ENCODE measurements at regions not wholly inside any gene's neighbourhood (a gene's known extent, or its start where the extent isn't known, plus 50 kb on each side); places are given as distances from the start of the nearest gene placed in this dataset.

GRCh38 chr11:91241226-91241625, 983.4 kb upstream of the FAT3 start:
- no peak overlapping the region for H3K4me3 ChIP-seq
- TF ChIP-seq EP300 (IDR thresholded peaks at IDR 0.05) = no peak
- no peak for TF ChIP-seq POLR2AphosphoS5 (IDR thresholded peaks at IDR 0.05)
- TF ChIP-seq POLR2A (IDR thresholded peaks at IDR 0.05; ENCODE audit: low read depth) = no peak
- intact Hi-C loops (cut with DNase I) = no loop called here
- no peaks in the 10 kb centered on the region for H3K36me3 ChIP-seq
- no peaks in the 10 kb centered on the region for H3K27me3 ChIP-seq
- no peak for DNase-seq (ENCODE audit: extremely low spot score)
- H3K27ac ChIP-seq (replicated peaks in 1 of 4) = no peak overlapping the region
- WGBS = 70% methylated on average over 3 of the region's 3 CpGs
- H3K4me1 ChIP-seq = peaks cover 0 to 16% (median 10%) of the 10 kb centered on the region in 4 donors
- no peaks in the 10 kb centered on the region for H3K9me3 ChIP-seq

DNA sequence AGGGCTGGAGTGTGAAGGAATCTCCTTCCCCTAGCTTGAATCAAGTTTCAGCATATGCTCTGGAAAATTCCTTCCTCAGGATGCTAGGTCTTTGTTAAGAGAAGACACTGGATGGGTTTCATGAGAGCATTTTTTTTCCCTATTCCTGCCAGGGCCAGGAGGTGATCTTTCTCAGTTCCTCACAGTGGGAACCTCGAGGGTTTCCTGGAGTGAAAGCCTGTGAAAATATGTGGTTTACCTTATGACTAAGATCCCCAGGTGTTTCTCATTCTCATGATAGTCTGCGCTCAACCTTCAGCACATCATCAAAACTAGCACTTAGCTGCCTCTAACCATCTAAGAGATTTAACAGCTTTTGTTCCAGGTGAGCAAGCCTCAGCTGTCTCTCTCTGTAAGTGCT, 985.3 kb upstream of the FAT3 start:
- Histone ChIP-seq H3K4me3 (no peak overlapping the region), H3K4me1 (peaks cover 0 to 16% (median 10%) of the 10 kb centered on the region in 4 donors), H3K9me3 (no peaks in the 10 kb centered on the region), H3K27me3 (no peaks in the 10 kb centered on the region), H3K36me3 (no peaks in the 10 kb centered on the region), H3K27ac (replicated peaks in 1 of 4) (no peak overlapping the region)
- 83% methylated on average over 2 of the region's 2 CpGs for WGBS
- no peak for TF ChIP-seq EP300 (IDR thresholded peaks at IDR 0.05)
- no peak for DNase-seq (ENCODE audit: extremely low spot score)
- intact Hi-C loops (cut with DNase I) = no loop called here

GRCh38 chr11:91231226-91231625, 993.4 kb upstream of the FAT3 start:
- WGBS = 38% methylated on average over 4 of the region's 4 CpGs
- H3K27me3 ChIP-seq = no peaks in the 10 kb centered on the region
- H3K4me3 ChIP-seq = no peak overlapping the region
- TF ChIP-seq, protein P1, sequence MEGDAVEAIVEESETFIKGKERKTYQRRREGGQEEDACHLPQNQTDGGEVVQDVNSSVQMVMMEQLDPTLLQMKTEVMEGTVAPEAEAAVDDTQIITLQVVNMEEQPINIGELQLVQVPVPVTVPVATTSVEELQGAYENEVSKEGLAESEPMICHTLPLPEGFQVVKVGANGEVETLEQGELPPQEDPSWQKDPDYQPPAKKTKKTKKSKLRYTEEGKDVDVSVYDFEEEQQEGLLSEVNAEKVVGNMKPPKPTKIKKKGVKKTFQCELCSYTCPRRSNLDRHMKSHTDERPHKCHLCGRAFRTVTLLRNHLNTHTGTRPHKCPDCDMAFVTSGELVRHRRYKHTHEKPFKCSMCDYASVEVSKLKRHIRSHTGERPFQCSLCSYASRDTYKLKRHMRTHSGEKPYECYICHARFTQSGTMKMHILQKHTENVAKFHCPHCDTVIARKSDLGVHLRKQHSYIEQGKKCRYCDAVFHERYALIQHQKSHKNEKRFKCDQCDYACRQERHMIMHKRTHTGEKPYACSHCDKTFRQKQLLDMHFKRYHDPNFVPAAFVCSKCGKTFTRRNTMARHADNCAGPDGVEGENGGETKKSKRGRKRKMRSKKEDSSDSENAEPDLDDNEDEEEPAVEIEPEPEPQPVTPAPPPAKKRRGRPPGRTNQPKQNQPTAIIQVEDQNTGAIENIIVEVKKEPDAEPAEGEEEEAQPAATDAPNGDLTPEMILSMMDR (IDR thresholded peaks at IDR 0.05) = no peak
- TF ChIP-seq POLR2AphosphoS5 (IDR thresholded peaks at IDR 0.05) = no peak
- TF ChIP-seq POLR2A (IDR thresholded peaks at IDR 0.05; ENCODE audit: low read depth) = no peak
- no peak for TF ChIP-seq EP300 (IDR thresholded peaks at IDR 0.05)
- intact Hi-C loops (cut with DNase I) = no loop called here
- H3K4me1 ChIP-seq = peaks cover 18 to 22% (median 19%) of the 10 kb centered on the region in 4 donors
- H3K9me3 ChIP-seq = no peaks in the 10 kb centered on the region
- H3K27ac ChIP-seq (replicated peaks in 1 of 4) = peak overlapping the region in 2 of 4 donors; percentile 29 to 41
- no peak for DNase-seq (ENCODE audit: extremely low spot score)
- H3K36me3 ChIP-seq = no peaks in the 10 kb centered on the region

- no peaks in the 10 kb centered on the region for H3K27me3 ChIP-seq
- DNase-seq (ENCODE audit: extremely low spot score) = no peak
- H3K4me3 ChIP-seq = no peak overlapping the region
- no peaks in the 10 kb centered on the region for H3K36me3 ChIP-seq
- peaks cover 18 to 22% (median 19%) of the 10 kb centered on the region in 4 donors for H3K4me1 ChIP-seq
- TF ChIP-seq POLR2AphosphoS5 (IDR thresholded peaks at IDR 0.05) (no peak), EP300 (IDR thresholded peaks at IDR 0.05) (no peak), POLR2A (IDR thresholded peaks at IDR 0.05; ENCODE audit: low read depth) (no peak)
- TF ChIP-seq, protein P1 (IDR thresholded peaks at IDR 0.05) = no peak
- H3K9me3 ChIP-seq = no peaks in the 10 kb centered on the region
- peak overlapping the region in 2 of 4 donors; percentile 29 to 41 for H3K27ac ChIP-seq (replicated peaks in 1 of 4)
- intact Hi-C loops (cut with DNase I) = no loop called here
Observed at GRCh38 chr11:91230647-91231046, 994.0 kb upstream of the FAT3 start.

- Histone ChIP-seq H3K27me3 (no peaks in the 10 kb centered on the region), H3K9me3 (peaks cover 0 to 3% (median 0%) of the 10 kb centered on the region in 4 donors), H3K36me3 (no peaks in the 10 kb centered on the region), H3K27ac (replicated peaks in 1 of 4) (no peak overlapping the region), H3K4me3 (no peak overlapping the region), H3K4me1 (peaks cover 11 to 35% (median 24%) of the 10 kb centered on the region in 4 donors)
- TF ChIP-seq EP300 (IDR thresholded peaks at IDR 0.05) = no peak
- TF ChIP-seq POLR2AphosphoS5 (IDR thresholded peaks at IDR 0.05) = no peak
- TF ChIP-seq, protein P1 (IDR thresholded peaks at IDR 0.05) = no peak
- TF ChIP-seq POLR2A (IDR thresholded peaks at IDR 0.05; ENCODE audit: low read depth) = no peak
- WGBS = 14% methylated on average over 1 of the region's 1 CpG
- intact Hi-C loops (cut with DNase I) = no loop called here
- no peak for DNase-seq (ENCODE audit: extremely low spot score)
Observed at GRCh38 chr11:91222830-91223229, 1000.0 kb upstream of the CHORDC1 start.
